ENCODE measurements at regions not wholly inside any gene's neighbourhood (a gene's known extent, or its start where the extent isn't known, plus 50 kb on each side); places are given as distances from the start of the nearest gene placed in this dataset.

DNA sequence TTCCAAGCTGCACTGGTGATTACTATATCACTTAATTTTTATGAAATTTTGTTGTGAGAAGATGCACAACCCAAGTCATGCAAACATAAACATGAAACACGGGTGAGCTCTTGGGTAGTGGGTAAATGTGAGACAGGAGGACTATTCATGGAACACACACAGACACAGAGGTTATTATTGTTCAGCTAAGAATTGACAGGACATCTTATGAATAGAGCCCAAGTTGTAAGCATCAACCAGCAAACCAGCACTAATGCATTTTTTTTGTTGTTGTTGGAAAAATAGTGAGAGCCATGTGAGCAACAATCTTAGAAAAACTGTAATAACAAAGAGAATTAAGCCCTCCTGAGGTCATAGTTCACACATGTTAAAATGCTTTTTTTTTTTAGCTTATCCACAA is 1179.7 kb downstream of the GATA3 start:
- intact Hi-C loops (cut with micrococcal nuclease) = no loop called here

More for the DNA sequence above, 1179.7 kb downstream of the GATA3 start:
- Histone ChIP-seq H3K23ac (ENCODE audit: low read depth, low read length) (no peak overlapping the region), H2AK5ac (ENCODE audit: low read depth, low read length) (no peak overlapping the region), H3K36me3 (ENCODE audit: control insufficient read depth, insufficient read depth, low read length) (no peaks in the 10 kb centered on the region), H3K4me2 (ENCODE audit: low read depth, low read length) (no peak overlapping the region), H3K4ac (ENCODE audit: low read depth, low read length) (no peak overlapping the region), H2BK5ac (ENCODE audit: low read depth, low read length, poor library complexity, severe bottlenecking) (no peak overlapping the region), H2BK15ac (ENCODE audit: low read depth, low read length) (no peak overlapping the region), H3K18ac (ENCODE audit: low read depth, low read length) (no peak overlapping the region), H3K56ac (ENCODE audit: extremely low read depth, insufficient read depth, low read length) (no peak overlapping the region), H4K20me1 (ENCODE audit: insufficient read depth, low read length) (no peaks in the 10 kb centered on the region), H3K79me1 (ENCODE audit: low read depth in 1 of 2, low read length in 2 of 2) (no peaks in the 10 kb centered on the region), H3K27ac (ENCODE audit: insufficient read depth, low read length) (no peak overlapping the region), H3K27me3 (ENCODE audit: control insufficient read depth, insufficient read depth, low read length) (no peaks in the 10 kb centered on the region; the same call in 1 of the 2 replicates), H2AFZ (replicated peaks; ENCODE audit: low read length, poor library complexity) (no peak overlapping the region), H3K9ac (ENCODE audit: low read depth, low read length) (no peak overlapping the region), H2BK120ac (ENCODE audit: low read depth, low read length) (no peak overlapping the region), H3K9me3 (ENCODE audit: control insufficient read depth, insufficient read depth, low read length) (0 out of 2 replicates have a peak, but pooled peaks cover 2% of the 10 kb centered on the region), H4K5ac (ENCODE audit: low read depth, low read length) (no peak overlapping the region), H2BK20ac (ENCODE audit: low read depth, low read length) (no peak overlapping the region), H3K4me1 (ENCODE audit: control insufficient read depth, insufficient read depth, low read length) (no peaks in the 10 kb centered on the region), H3K9me1 (ENCODE audit: insufficient read depth, low read length) (no peaks in the 10 kb centered on the region), H3K14ac (replicated peaks; ENCODE audit: low read depth, low read length) (no peak overlapping the region), H4K91ac (ENCODE audit: insufficient read depth, low read depth, low read length) (no peak overlapping the region), H2AK9ac (replicated peaks; ENCODE audit: low read depth, low read length, poor library complexity) (no peak overlapping the region), H4K8ac (ENCODE audit: low read depth in 2 of 2, low read length in 2 of 2) (no peak overlapping the region), H3K4me3 (ENCODE audit: insufficient read depth, low read depth, low read length) (no peak overlapping the region)
- no peak for ATAC-seq (ENCODE audit: low read depth)
- ChIA-PET CTCF (no interaction called here), POLR2A (ENCODE audit: unreplicated experiment) (no interaction called here)
- DNase-seq = no peak
- BruUV-seq (replicated peaks) = no TSS peak
- dilution Hi-C loops (cut with HindIII; ENCODE audit: low sequenced_read_pairs, unreplicated experiment) (no loop called here), in situ Hi-C loops (cut with MboI; ENCODE audit: low sequenced_read_pairs) (no loop called here)
- TF ChIP-seq MAFK (IDR thresholded peaks at IDR 0.05; ENCODE audit: low read depth, low read length) (no peak), MXI1 (IDR thresholded peaks at IDR 0.05; ENCODE audit: borderline replicate concordance, low read depth, low read length) (no peak), USF2 (IDR thresholded peaks at IDR 0.05; ENCODE audit: low read depth, low read length) (no peak), CHD1 (IDR thresholded peaks at IDR 0.05; ENCODE audit: low read depth, low read length) (no peak), ELK1 (IDR thresholded peaks at IDR 0.05; ENCODE audit: borderline replicate concordance, low read depth, low read length) (no peak), RCOR1 (IDR thresholded peaks at IDR 0.05; ENCODE audit: insufficient replicate concordance, low read length) (no peak), SMC3 (IDR thresholded peaks at IDR 0.05; ENCODE audit: low read depth, low read length) (no peak), CEBPB (IDR thresholded peaks at IDR 0.05; ENCODE audit: low read depth, low read length) (no peak), FOS (IDR thresholded peaks at IDR 0.05; ENCODE audit: low read depth, low read length) (no peak), RAD21 (IDR thresholded peaks at IDR 0.05; ENCODE audit: low read length) (no peak), NFE2L2 (IDR thresholded peaks at IDR 0.05; ENCODE audit: low read depth, low read length) (no peak)
- no CpG with 5 or more reads among the region's 1 CpG for WGBS, 2 experiments (ENCODE audit: extremely low coverage in 2 of 2, insufficient read length in 1 of 2)

Data from IMR-90 (cell line).